Fibroblast of lung (primary cell): ENCODE measurements at regions not wholly inside any gene's neighbourhood (a gene's known extent, or its start where the extent isn't known, plus 50 kb on each side); places are given as distances from the start of the nearest gene placed in this dataset.

Experiments
- DNase-seq, 2 donors: peaks; one replicate each; pipeline versions ENCODE4 v3.0.0 to v3.0.0-alpha.2; 2010; ENCODE audit warnings: low read depth in 2 of 2
- H2AFZ ChIP-seq: 2 replicates; pipeline ENCODE4 v1.5.1; 2012; ENCODE audit warnings: low read length, control low read depth, inconsistent platforms
- H3K27ac ChIP-seq: 2 replicates; pipeline ENCODE4 v1.5.1; 2011; ENCODE audit warnings: low read length, control low read depth; ENCODE audit not compliant: insufficient read depth
- H3K27me3 ChIP-seq: 2 replicates; pipeline ENCODE4 v1.5.1; 2011; ENCODE audit warnings: mild to moderate bottlenecking, low read length; ENCODE audit not compliant: control insufficient read depth, insufficient read depth
- H3K36me3 ChIP-seq: 2 replicates; pipeline ENCODE4 v1.5.1; 2011; ENCODE audit warnings: low read length; ENCODE audit not compliant: control insufficient read depth, insufficient read depth
- H3K4me1 ChIP-seq: 2 replicates; pipeline ENCODE4 v1.5.1; 2011; ENCODE audit warnings: low read length; ENCODE audit not compliant: control insufficient read depth, insufficient read depth; ENCODE audit errors: extremely low read depth
- H3K4me2 ChIP-seq: 2 replicates; pipeline ENCODE4 v1.5.1; 2011; ENCODE audit warnings: low read length, control low read depth; ENCODE audit not compliant: insufficient read depth; ENCODE audit errors: extremely low read depth
- H3K4me3 ChIP-seq, 4 experiments: fragments of 200-600 bp in 1 of 4; sonication (generic) in 1 of 4; replicated peaks in 1 of 4; 2 replicates each; pipeline ENCODE4 v1.5.1; 2011 to 2016; ENCODE audit warnings: low read length in 4 of 4, low read depth in 3 of 4, mild to moderate bottlenecking in 3 of 4, control low read depth in 2 of 4, inconsistent platforms in 1 of 4, mixed read lengths in 1 of 4; ENCODE audit not compliant: insufficient read depth in 1 of 4; ENCODE audit errors: control extremely low read depth in 1 of 4
- H3K79me2 ChIP-seq: 2 replicates; pipeline ENCODE4 v1.5.1; 2012; ENCODE audit warnings: mild to moderate bottlenecking, low read length, inconsistent platforms; ENCODE audit not compliant: control insufficient read depth, insufficient read depth
- H3K9ac ChIP-seq: 2 replicates; pipeline ENCODE4 v1.5.1; 2011; ENCODE audit warnings: mild to moderate bottlenecking, low read length, control low read depth; ENCODE audit not compliant: insufficient read depth
- H3K9me3 ChIP-seq: 2 replicates; pipeline ENCODE4 v1.5.1; 2012; ENCODE audit warnings: low read depth, low read length; ENCODE audit not compliant: control insufficient read depth, insufficient read depth
- H4K20me1 ChIP-seq: 2 replicates; pipeline ENCODE4 v1.5.1; 2011; ENCODE audit warnings: low read length; ENCODE audit not compliant: control insufficient read depth, insufficient read depth; ENCODE audit errors: extremely low read depth
- EZH2 ChIP-seq: IDR thresholded peaks from 2 replicates; pipeline ENCODE4 v1.5.1; 2012; ENCODE audit warnings: low read length, control low read depth, mild to moderate bottlenecking; ENCODE audit errors: missing control alignments
- TF ChIP-seq, protein P1 (sequence below), 2 donors: IDR thresholded peaks in 1 of 2; conservative IDR thresholded peaks in 1 of 2; 1 replicate in 1 of 2; 2 replicates in 1 of 2; pipeline ENCODE4 v1.5.1; 2011 to 2012; ENCODE audit warnings: low read length in 2 of 2, control low read depth in 1 of 2, inconsistent platforms in 1 of 2, low read depth in 1 of 2, mild to moderate bottlenecking in 1 of 2

- H3K27ac ChIP-seq: no peak overlapping the region
- H3K4me1 ChIP-seq: no peaks in the 10 kb centered on the region
- no peaks in the 10 kb centered on the region for H4K20me1 ChIP-seq
- no peaks in the 10 kb centered on the region for H3K27me3 ChIP-seq
- TF ChIP-seq, protein P1, sequence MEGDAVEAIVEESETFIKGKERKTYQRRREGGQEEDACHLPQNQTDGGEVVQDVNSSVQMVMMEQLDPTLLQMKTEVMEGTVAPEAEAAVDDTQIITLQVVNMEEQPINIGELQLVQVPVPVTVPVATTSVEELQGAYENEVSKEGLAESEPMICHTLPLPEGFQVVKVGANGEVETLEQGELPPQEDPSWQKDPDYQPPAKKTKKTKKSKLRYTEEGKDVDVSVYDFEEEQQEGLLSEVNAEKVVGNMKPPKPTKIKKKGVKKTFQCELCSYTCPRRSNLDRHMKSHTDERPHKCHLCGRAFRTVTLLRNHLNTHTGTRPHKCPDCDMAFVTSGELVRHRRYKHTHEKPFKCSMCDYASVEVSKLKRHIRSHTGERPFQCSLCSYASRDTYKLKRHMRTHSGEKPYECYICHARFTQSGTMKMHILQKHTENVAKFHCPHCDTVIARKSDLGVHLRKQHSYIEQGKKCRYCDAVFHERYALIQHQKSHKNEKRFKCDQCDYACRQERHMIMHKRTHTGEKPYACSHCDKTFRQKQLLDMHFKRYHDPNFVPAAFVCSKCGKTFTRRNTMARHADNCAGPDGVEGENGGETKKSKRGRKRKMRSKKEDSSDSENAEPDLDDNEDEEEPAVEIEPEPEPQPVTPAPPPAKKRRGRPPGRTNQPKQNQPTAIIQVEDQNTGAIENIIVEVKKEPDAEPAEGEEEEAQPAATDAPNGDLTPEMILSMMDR (conservative IDR thresholded peaks at IDR 0.05 in 1 of 2, IDR thresholded peaks at IDR 0.05 in 1 of 2; ENCODE audit: low read depth in 1 of 2, low read length in 2 of 2): no peak
- no peaks in the 10 kb centered on the region for H3K36me3 ChIP-seq
- no peaks in the 10 kb centered on the region for H3K9me3 ChIP-seq
- DNase-seq: no peak
- no peak overlapping the region for H3K4me3 ChIP-seq
- no peak overlapping the region for H3K9ac ChIP-seq
- H2AFZ ChIP-seq: no peak overlapping the region
- no peak overlapping the region for H3K4me2 ChIP-seq
- H3K79me2 ChIP-seq: no peaks in the 10 kb centered on the region
Observed at GRCh38 chr16:85264752-85265151, 152.5 kb upstream of the CIBAR2 start.

DNA sequence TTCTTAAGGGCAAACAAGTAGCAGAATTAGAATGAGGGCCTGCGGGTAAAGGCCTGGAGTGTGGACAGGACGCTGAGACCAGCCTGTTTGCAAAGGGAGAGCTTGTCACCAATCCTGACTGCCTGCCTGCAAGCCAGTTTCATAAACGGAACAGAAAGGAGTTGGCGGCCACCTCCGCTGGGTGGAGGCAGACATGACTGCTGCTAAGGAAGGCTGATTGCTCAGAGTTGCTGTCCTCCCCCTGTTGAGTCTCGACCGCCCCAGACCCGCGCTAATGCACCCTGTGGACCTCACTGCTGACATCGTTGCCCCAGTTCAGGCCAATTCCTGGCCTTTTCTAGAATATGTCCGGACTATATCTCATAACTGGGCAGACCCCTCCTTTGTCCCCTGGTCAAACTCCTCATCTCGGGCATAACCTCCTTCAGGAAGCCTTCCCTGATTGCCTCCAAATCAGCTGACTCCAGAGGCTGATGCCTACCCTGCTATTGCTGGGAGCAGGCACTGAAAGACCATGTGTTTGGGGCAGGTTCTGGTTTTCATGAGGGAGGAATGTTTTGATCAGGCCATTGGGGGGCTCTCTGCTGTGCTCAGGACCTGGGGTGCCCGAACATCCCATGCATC is 153.0 kb upstream of the CIBAR2 start:
- Histone ChIP-seq H4K20me1 (no peaks in the 10 kb centered on the region), H3K9ac (no peak overlapping the region), H2AFZ (no peak overlapping the region), H3K27me3 (no peaks in the 10 kb centered on the region), H3K36me3 (no peaks in the 10 kb centered on the region), H3K79me2 (no peaks in the 10 kb centered on the region), H3K4me3 (no peak overlapping the region), H3K9me3 (no peaks in the 10 kb centered on the region), H3K4me1 (no peaks in the 10 kb centered on the region), H3K27ac (no peak overlapping the region), H3K4me2 (no peak overlapping the region)
- no peak for DNase-seq
- TF ChIP-seq EZH2: no peak
- TF ChIP-seq, protein P1 (conservative IDR thresholded peaks at IDR 0.05 in 1 of 2, IDR thresholded peaks at IDR 0.05 in 1 of 2; ENCODE audit: low read depth in 1 of 2, low read length in 2 of 2): no peak

DNA sequence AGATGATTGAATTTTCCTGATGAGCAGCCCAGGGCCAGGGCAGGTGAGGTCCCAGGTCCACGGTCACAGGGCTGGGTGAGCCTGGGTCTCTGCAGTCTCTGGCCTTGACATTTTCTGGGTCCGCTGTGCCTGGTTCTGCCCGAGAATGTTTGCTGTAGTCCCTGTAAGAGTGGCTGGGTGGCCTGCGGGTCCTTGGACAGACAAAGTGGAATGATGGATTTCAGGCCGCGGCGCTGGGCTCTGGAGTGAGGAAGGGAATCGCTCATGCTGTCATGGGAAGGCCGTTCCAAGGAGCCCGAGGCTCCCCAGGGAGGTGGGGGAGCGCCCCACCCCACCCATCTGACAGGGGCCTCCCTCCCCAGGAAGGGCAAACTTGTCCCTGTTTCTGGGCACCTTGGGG is 153.5 kb upstream of the CIBAR2 start:
- Histone ChIP-seq H3K9ac (no peak overlapping the region), H3K27ac (no peak overlapping the region), H3K4me1 (no peaks in the 10 kb centered on the region), H3K9me3 (no peaks in the 10 kb centered on the region), H2AFZ (no peak overlapping the region), H3K4me2 (no peak overlapping the region), H3K27me3 (no peaks in the 10 kb centered on the region), H4K20me1 (no peaks in the 10 kb centered on the region), H3K4me3 (no peak overlapping the region), H3K36me3 (no peaks in the 10 kb centered on the region), H3K79me2 (no peaks in the 10 kb centered on the region)
- DNase-seq: no peak
- no peak for TF ChIP-seq EZH2
- TF ChIP-seq, protein P1 (conservative IDR thresholded peaks at IDR 0.05 in 1 of 2, IDR thresholded peaks at IDR 0.05 in 1 of 2; ENCODE audit: low read depth in 1 of 2, low read length in 2 of 2): no peak
